H1 (cell line): ENCODE measurements at regions not wholly inside any gene's neighbourhood (a gene's known extent, or its start where the extent isn't known, plus 50 kb on each side); places are given as distances from the start of the nearest gene placed in this dataset.
A peak's percentile ranks its signal among the peaks of the same experiment; 100 is the strongest.

Source experiments
- CTCF ChIA-PET: fragments of 300-600 bp; sonication (Branson Sonifier 250); formaldehyde crosslinking; loops from one replicate; lab custom pipeline; 2021; ENCODE audit not compliant: partially characterized antibody; lab: Charles Lee
- POLR2A ChIA-PET: fragments of 300-600 bp; sonication (Branson Sonifier 250); formaldehyde crosslinking; loops from one replicate; lab custom pipeline; 2021; ENCODE audit warnings: inconsistent platforms; ENCODE audit not compliant: partially characterized antibody; lab: Charles Lee
- DNase-seq, 2 experiments: peaks; one replicate each; pipeline versions ENCODE4 v3.0.0 to v3.0.0-alpha.2; 2010 to 2022; ENCODE audit warnings: low spot score in 2 of 2, low read depth in 1 of 2, mixed read lengths in 1 of 2
- FAIRE-seq: peaks from 2 replicates; lab custom pipeline; 2011; peaks lifted over from hg19 to GRCh38; lab: Jason Lieb, UNC
- H2AFZ ChIP-seq: 2 replicates; pipeline ENCODE4 v1.8.1; 2012; ENCODE audit warnings: low read length, inconsistent platforms
- H2AK5ac ChIP-seq: 2 replicates; pipeline ENCODE4 v1.6.1; 2013; ENCODE audit warnings: low read depth, low read length
- H2BK120ac ChIP-seq: replicated peaks from 2 replicates; pipeline ENCODE3; 2013; ENCODE audit warnings: low read depth, low read length, inconsistent platforms
- H2BK12ac ChIP-seq: 2 replicates; pipeline ENCODE4 v1.6.1; 2013; ENCODE audit warnings: low read depth, low read length
- H2BK15ac ChIP-seq: 2 replicates; pipeline ENCODE4 v1.6.1; 2013; ENCODE audit warnings: low read length
- H2BK20ac ChIP-seq: 2 replicates; pipeline ENCODE4 v1.6.1; 2013; ENCODE audit warnings: low read length
- H2BK5ac ChIP-seq: 2 replicates; pipeline ENCODE4 v1.6.1; 2013; ENCODE audit warnings: low read depth, low read length
- H3K14ac ChIP-seq: 2 replicates; pipeline ENCODE4 v1.6.1; 2013; ENCODE audit warnings: inconsistent platforms; ENCODE audit not compliant: insufficient read length
- H3K18ac ChIP-seq: 2 replicates; pipeline ENCODE4 v1.6.1; 2013; ENCODE audit warnings: low read length; ENCODE audit errors: extremely low read depth
- H3K23ac ChIP-seq: 2 replicates; pipeline ENCODE4 v1.6.1; 2013; ENCODE audit warnings: inconsistent platforms; ENCODE audit not compliant: insufficient read length
- H3K23me2 ChIP-seq: 2 replicates; pipeline ENCODE4 v1.6.1; 2013; ENCODE audit warnings: low read depth, low read length
- H3K27ac ChIP-seq: 2 replicates; pipeline ENCODE4 v1.6.1; 2011; ENCODE audit warnings: low read depth, low read length, inconsistent platforms
- H3K27me3 ChIP-seq, 4 experiments: replicated peaks in 1 of 4; 1 replicate in 1 of 4; 2 replicates in 3 of 4; pipeline versions ENCODE4 v1.6.1 to v1.8.1; 2011 to 2013; ENCODE audit warnings: low read length in 3 of 4, mild to moderate bottlenecking in 3 of 4, inconsistent platforms in 2 of 4, mixed read lengths in 2 of 4, moderate library complexity in 1 of 4; ENCODE audit not compliant: control insufficient read depth in 3 of 4, insufficient read depth in 3 of 4; ENCODE audit errors: extremely low read depth in 1 of 4
- H3K36me3 ChIP-seq, 4 experiments: 2 replicates each; pipeline versions ENCODE4 v1.6.1 to v1.8.1; 2011 to 2013; ENCODE audit warnings: mild to moderate bottlenecking in 4 of 4, low read length in 3 of 4, moderate library complexity in 2 of 4, control low read depth in 1 of 4, inconsistent platforms in 1 of 4; ENCODE audit not compliant: insufficient read depth in 4 of 4, control insufficient read depth in 2 of 4
- H3K4ac ChIP-seq: replicated peaks from 2 replicates; pipeline ENCODE3; 2013; ENCODE audit warnings: low read length, low read depth, mixed read lengths, inconsistent platforms; ENCODE audit not compliant: insufficient read length
- H3K4me1 ChIP-seq, 4 experiments: replicated peaks in 1 of 4; 1 replicate in 1 of 4; 2 replicates in 3 of 4; pipeline versions ENCODE4 v1.6.1 to v1.8.1; 2011 to 2013; ENCODE audit warnings: low read length in 3 of 4, inconsistent platforms in 2 of 4, mixed read lengths in 1 of 4; ENCODE audit not compliant: insufficient read depth in 4 of 4, control insufficient read depth in 3 of 4
- H3K4me2 ChIP-seq, 2 experiments: 2 replicates each; pipeline versions ENCODE4 v1.6.1 to v1.8.1; 2011 to 2013; ENCODE audit warnings: low read depth in 2 of 2, low read length in 2 of 2, control low read depth in 1 of 2, inconsistent platforms in 1 of 2, mild to moderate bottlenecking in 1 of 2; ENCODE audit not compliant: insufficient read depth in 1 of 2
- H3K4me3 ChIP-seq, 4 experiments: fragments of 200-600, 300-600 bp in 1 of 4; sonication (generic), shearing (Covaris generic), sonication (Bioruptor Twin) in 1 of 4; 2 replicates each; pipeline versions ENCODE4 v1.5.1 to v1.8.1; 2011 to 2016; ENCODE audit warnings: low read length in 4 of 4, low read depth in 3 of 4, control low read depth in 2 of 4, inconsistent platforms in 2 of 4, mild to moderate bottlenecking in 2 of 4, mixed read lengths in 1 of 4, moderate library complexity in 1 of 4; ENCODE audit not compliant: insufficient read depth in 2 of 4; ENCODE audit errors: extremely low read depth in 1 of 4
- H3K56ac ChIP-seq: replicated peaks from 2 replicates; pipeline ENCODE3; 2013; ENCODE audit warnings: low read depth, mild to moderate bottlenecking, mixed read lengths, low read length, inconsistent platforms; ENCODE audit not compliant: insufficient read length
- H3K79me1 ChIP-seq: 2 replicates; pipeline ENCODE4 v1.6.1; 2013; ENCODE audit warnings: low read depth, low read length, control low read depth
- H3K79me2 ChIP-seq, 2 experiments: 2 replicates each; pipeline versions ENCODE4 v1.6.1 to v1.8.1; 2012 to 2013; ENCODE audit warnings: low read length in 2 of 2, mild to moderate bottlenecking in 2 of 2, inconsistent platforms in 1 of 2; ENCODE audit not compliant: insufficient read depth in 2 of 2, control insufficient read depth in 1 of 2
- H3K9ac ChIP-seq, 4 experiments: replicated peaks in 1 of 4; 1 replicate in 1 of 4; 2 replicates in 3 of 4; pipeline versions ENCODE4 v1.6.1 to v1.8.1; 2011 to 2013; ENCODE audit warnings: low read depth in 3 of 4, low read length in 3 of 4, control low read depth in 2 of 4, mild to moderate bottlenecking in 2 of 4, moderate library complexity in 2 of 4, inconsistent platforms in 1 of 4; ENCODE audit errors: extremely low read depth in 1 of 4
- H3K9me3 ChIP-seq, 2 experiments: 2 replicates each; pipeline versions ENCODE4 v1.6.1 to v1.8.1; 2012 to 2013; ENCODE audit warnings: mild to moderate bottlenecking in 2 of 2, moderate library complexity in 2 of 2, control low read depth in 1 of 2, inconsistent platforms in 1 of 2, low read depth in 1 of 2, low read length in 1 of 2, mixed read lengths in 1 of 2; ENCODE audit not compliant: insufficient read depth in 2 of 2
- H4K20me1 ChIP-seq, 2 experiments: replicated peaks in 1 of 2; 2 replicates each; pipeline versions ENCODE3 to v1.8.1; 2011 to 2013; ENCODE audit warnings: inconsistent platforms in 2 of 2, low read length in 2 of 2, mild to moderate bottlenecking in 1 of 2; ENCODE audit not compliant: insufficient read depth in 2 of 2, control insufficient read depth in 1 of 2
- H4K5ac ChIP-seq: 2 replicates; pipeline ENCODE4 v1.6.1; 2013; ENCODE audit warnings: low read length, low read depth, mixed read lengths, inconsistent platforms; ENCODE audit not compliant: insufficient read length
- H4K8ac ChIP-seq: 2 replicates; pipeline ENCODE4 v1.8.0; 2013; ENCODE audit warnings: mild to moderate bottlenecking, moderate library complexity, low read length, inconsistent platforms; ENCODE audit not compliant: insufficient read depth; ENCODE audit errors: extremely low read depth
- H4K91ac ChIP-seq: replicated peaks from 2 replicates; pipeline ENCODE3; 2013; ENCODE audit warnings: low read length, mixed read lengths, inconsistent platforms; ENCODE audit not compliant: insufficient read length
- WGBS, 2 experiments: shearing (Covaris generic) in 1 of 2; methylation state at CpG; one replicate each; pipeline versions ENCODE4 v1.1.6 to v1.1.7; 2013 to 2015; ENCODE audit warnings: low lambda C conversion rate in 2 of 2, mixed read lengths in 2 of 2, inconsistent platforms in 1 of 2, low coverage in 1 of 2, missing lambda C conversion rate in 1 of 2; ENCODE audit not compliant: insufficient replicate concordance in 2 of 2, insufficient coverage in 1 of 2, insufficient read length in 1 of 2; ENCODE audit errors: extremely low coverage in 1 of 2, missing lambda C conversion rate in 1 of 2; 5-methylcytosine and 5-hydroxymethylcytosine counted together

DNA sequence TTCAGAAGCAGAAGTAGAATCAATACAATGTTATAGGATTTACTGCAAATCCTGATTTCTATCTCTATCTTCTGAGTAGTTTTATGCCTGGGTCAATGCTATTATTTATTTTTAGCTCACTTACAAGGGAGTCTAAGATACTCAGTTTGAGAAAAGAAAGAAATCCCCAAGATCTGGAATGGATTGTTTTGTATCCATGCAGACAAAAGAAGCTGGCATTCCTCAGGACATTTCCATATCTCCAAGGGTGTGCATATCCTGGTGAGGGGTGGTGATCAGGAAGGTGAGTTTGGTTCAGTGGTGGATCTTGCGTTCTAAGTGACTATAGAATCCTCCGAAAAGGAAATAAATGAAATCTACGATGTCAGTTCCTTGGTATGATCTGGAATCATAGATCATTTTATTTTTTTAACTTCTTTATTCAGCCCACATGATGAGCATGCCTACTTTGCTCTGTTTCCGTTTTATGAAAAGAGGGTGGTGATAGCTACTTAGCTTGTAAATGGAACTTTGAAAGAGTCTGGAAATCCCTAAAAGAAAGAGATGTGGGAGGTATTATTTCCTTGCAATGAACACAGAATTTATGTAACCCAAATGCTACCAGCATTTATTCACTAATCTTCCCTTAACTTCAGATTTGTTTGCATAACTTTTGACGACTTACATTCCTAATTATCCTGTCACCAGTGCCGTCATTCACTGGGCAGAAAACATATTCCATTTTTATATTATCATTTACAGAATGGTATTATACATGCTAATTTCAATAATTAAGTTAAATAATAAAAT is 81.1 kb upstream of the RAPGEF2 start:
- H3K23ac ChIP-seq, result no peak overlapping the region
- no peaks in the 10 kb centered on the region for H3K23me2 ChIP-seq
- no peak overlapping the region for H4K8ac ChIP-seq
- WGBS, 2 experiments, result 24% methylated on average over 6 of the region's 6 CpGs; no CpG with 5 or more reads in 1 of the 2 experiments
- H3K4me1 ChIP-seq, result peaks cover 5 to 27% (median 16%) of the 10 kb centered on the region in 4 experiments; a peak in 6 of 7 replicates
- no peak overlapping the region for H2AFZ ChIP-seq
- H2BK120ac ChIP-seq, result peak overlapping the region; percentile 59
- no peak overlapping the region for H2BK12ac ChIP-seq
- DNase-seq, result no peak
- H2BK20ac ChIP-seq, result no peak overlapping the region
- no peaks in the 10 kb centered on the region for H4K20me1 ChIP-seq
- no peak overlapping the region for H2AK5ac ChIP-seq
- no peaks in the 10 kb centered on the region; a peak in 1 of 8 replicates for H3K36me3 ChIP-seq
- peak; percentile 80 for FAIRE-seq
- H3K9ac ChIP-seq, result no peak overlapping the region; a peak in 2 of 7 replicates
- H3K4me2 ChIP-seq, result peak overlapping the region; percentile 12 to 57
- no peak overlapping the region for H2BK15ac ChIP-seq
- POLR2A ChIA-PET, result no interaction called here
- peak overlapping the region; percentile 83; the same call in 1 of the 2 replicates for H2BK5ac ChIP-seq
- H3K79me2 ChIP-seq, result no peaks in the 10 kb centered on the region
- no peak overlapping the region for H4K91ac ChIP-seq
- H3K4ac ChIP-seq, result no peak overlapping the region
- no peaks in the 10 kb centered on the region for H3K9me3 ChIP-seq
- no peak overlapping the region for H4K5ac ChIP-seq
- no peaks in the 10 kb centered on the region; a peak in 1 of 7 replicates for H3K27me3 ChIP-seq
- no peak overlapping the region for H3K56ac ChIP-seq
- H3K14ac ChIP-seq, result no peak overlapping the region
- peak overlapping the region; percentile 49; the same call in 1 of the 2 replicates for H3K27ac ChIP-seq
- peak overlapping the region in 1 of 4 experiments; percentile 31; a peak in 1 of 8 replicates for H3K4me3 ChIP-seq
- CTCF ChIA-PET, result interaction anchor here (0.6 to 1.4 kb wide), 6 partner anchors 16 to 171 kb away, joined by 3 to 5 read pairs (median 3); no protein-coding TSS in a partner anchor
- no peaks in the 10 kb centered on the region for H3K79me1 ChIP-seq
- no peak overlapping the region for H3K18ac ChIP-seq
